ENCODE measurements at regions not wholly inside any gene's neighbourhood (a gene's known extent, or its start where the extent isn't known, plus 50 kb on each side); places are given as distances from the start of the nearest gene placed in this dataset.
A peak's percentile ranks its signal among the peaks of the same experiment; 100 is the strongest.

- FAIRE-seq = no peak
Measured at GRCh38 chr13:111597618-111598017, 277.2 kb downstream of the TEX29 start.

- no peak for FAIRE-seq
Measured at GRCh38 chr13:111598747-111599146, 278.3 kb downstream of the TEX29 start.

- no peak for FAIRE-seq
Measured at GRCh38 chr13:111599791-111600190, 279.3 kb downstream of the TEX29 start.

- no peak for FAIRE-seq
Measured at GRCh38 chr13:111602874-111603273, 282.4 kb downstream of the TEX29 start.

GRCh38 chr13:111604097-111604496 is 283.7 kb downstream of the TEX29 start:
- no peak for FAIRE-seq

GRCh38 chr13:111608556-111608955 is 288.1 kb downstream of the TEX29 start:
- FAIRE-seq = no peak

GRCh38 chr13:111609631-111610030 is 289.2 kb downstream of the TEX29 start:
- no peak for FAIRE-seq

- no peak for FAIRE-seq
Measured at GRCh38 chr13:111610081-111610480, 289.6 kb downstream of the TEX29 start.

- no peak for FAIRE-seq
Measured at GRCh38 chr13:111610879-111611278, 290.4 kb downstream of the TEX29 start.

- FAIRE-seq = no peak
Measured at GRCh38 chr13:111611651-111612050, 291.2 kb downstream of the TEX29 start.

- FAIRE-seq = no peak
Measured at GRCh38 chr13:111612886-111613285, 292.4 kb downstream of the TEX29 start.

- FAIRE-seq = no peak
Measured at GRCh38 chr13:111614009-111614408, 293.6 kb downstream of the TEX29 start.

GRCh38 chr13:111614613-111615012 is 294.2 kb downstream of the TEX29 start:
- peak; percentile 74 for FAIRE-seq

- FAIRE-seq = no peak
Measured at GRCh38 chr13:111616203-111616602, 295.8 kb downstream of the TEX29 start.

- no peak for FAIRE-seq
Measured at GRCh38 chr13:111620166-111620565, 299.7 kb downstream of the TEX29 start.

- no peak for FAIRE-seq
Measured at GRCh38 chr13:111620586-111620985, 300.1 kb downstream of the TEX29 start.

- no peak for FAIRE-seq
Measured at GRCh38 chr13:111621164-111621563, 300.7 kb downstream of the TEX29 start.

GRCh38 chr13:111622051-111622531 is 301.6 kb downstream of the TEX29 start:
- FAIRE-seq = no peak

GRCh38 chr13:111623208-111623607 is 302.8 kb downstream of the TEX29 start:
- no peak for FAIRE-seq

- FAIRE-seq = no peak
Measured at GRCh38 chr13:111623743-111624505, 303.5 kb downstream of the TEX29 start.

GRCh38 chr13:111625526-111626315 is 305.3 kb downstream of the TEX29 start:
- no peak for FAIRE-seq

GRCh38 chr13:111626371-111627305 is 306.2 kb downstream of the TEX29 start:
- FAIRE-seq = no peak

- FAIRE-seq = no peak
Measured at GRCh38 chr13:111627596-111627995, 307.2 kb downstream of the TEX29 start.

Measured in islet of Langerhans (tissue), 1 donor.